ENCODE measurements at regions not wholly inside any gene's neighbourhood (a gene's known extent, or its start where the extent isn't known, plus 50 kb on each side); places are given as distances from the start of the nearest gene placed in this dataset.

DNA sequence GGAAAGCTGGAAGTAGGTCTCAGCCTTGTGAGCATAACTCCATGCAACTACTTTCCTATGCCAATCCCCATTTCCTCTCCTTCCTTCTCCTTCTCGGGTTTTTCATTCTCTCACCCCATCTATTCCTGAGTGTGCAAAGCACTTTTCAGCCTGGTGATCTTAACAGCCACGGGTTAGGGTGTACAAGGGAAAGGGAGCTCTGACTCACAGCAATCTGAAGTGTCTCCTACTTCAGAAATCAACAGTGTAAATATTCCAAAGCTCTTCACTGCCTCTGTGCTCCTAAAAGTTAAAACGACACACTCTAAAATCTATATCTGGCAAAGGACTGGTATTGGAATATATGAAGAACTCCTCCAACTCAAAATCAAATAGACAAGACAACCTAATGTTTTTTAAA lies 268.0 kb upstream of the IRX3 start:
- no peak for DNase-seq

DNA sequence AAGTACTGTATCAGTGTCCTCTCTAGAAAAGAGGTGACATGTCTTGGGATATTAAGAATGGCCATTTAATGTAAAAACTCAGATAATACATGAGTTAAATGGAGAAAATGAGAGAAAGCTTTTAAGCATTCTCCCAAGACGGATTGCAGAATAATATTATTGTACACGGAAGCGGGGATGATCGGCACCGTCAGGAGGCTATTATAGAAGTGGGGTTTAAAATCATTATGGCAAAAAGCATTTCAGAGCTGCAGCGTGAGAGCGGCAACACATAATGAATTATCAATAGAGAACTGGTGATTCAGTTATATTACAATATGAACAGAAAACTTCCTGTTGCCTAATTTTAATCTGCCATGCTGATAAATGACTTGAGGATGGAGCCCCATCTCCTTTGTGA lies 261.7 kb upstream of the IRX3 start:
- DNase-seq: no peak

- DNase-seq: no peak
Measured at GRCh38 chr16:54547052-54547451, 260.5 kb upstream of the IRX3 start.

DNA sequence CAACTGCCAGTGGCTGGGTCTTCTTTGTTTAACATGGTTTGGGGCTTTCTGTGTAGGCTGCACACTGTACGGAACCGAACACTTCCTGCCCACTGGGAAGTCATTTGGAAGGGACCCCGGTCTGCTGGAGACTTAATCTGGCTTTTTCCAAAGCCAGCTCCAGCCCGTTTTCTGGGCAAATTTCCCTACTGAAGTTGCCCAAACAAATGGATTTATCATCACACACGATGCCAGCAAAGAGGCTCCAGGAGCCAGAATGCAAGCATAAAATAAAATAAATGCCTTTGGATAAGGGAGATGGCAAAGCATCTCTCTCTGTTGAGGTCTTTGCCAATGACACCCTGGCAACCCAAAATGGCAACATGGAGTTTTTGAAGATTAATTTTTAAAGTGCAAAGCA lies 259.9 kb upstream of the IRX3 start:
- DNase-seq: no peak

GRCh38 chr16:54545854-54546511 lies 259.4 kb upstream of the IRX3 start:
- DNase-seq: no peak

DNA sequence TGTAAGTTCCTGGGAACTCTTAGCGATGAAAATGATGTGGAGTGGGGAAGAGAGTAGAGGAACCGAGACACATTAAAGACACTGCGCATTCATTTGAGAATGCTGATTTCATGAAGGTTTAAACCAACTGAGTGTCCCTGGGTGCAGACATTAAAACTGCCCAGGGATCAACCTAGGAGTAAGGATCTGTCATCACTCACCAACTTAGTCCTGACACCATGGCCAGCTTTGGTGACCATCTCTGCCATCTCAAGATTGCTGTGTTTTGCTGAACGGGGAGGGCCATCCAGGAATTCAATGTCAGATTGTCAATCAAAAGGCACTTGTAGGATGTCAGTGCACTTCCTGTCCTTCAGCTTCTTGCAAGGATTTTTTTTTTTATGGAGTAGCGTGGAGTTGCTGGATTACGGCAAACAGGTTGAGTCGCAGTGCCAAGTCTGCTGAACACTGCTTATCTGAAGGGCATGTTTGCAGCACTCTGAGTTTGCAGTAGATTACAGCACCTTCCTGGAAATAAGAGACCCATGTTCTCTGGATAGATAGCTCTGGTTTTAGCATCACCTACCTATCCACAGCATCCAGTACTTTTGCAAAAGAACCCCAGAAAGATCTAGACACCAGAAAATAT lies 258.1 kb upstream of the IRX3 start:
- DNase-seq: no peak

GRCh38 chr16:54542805-54543505 lies 256.4 kb upstream of the IRX3 start:
- DNase-seq: no peak

DNA sequence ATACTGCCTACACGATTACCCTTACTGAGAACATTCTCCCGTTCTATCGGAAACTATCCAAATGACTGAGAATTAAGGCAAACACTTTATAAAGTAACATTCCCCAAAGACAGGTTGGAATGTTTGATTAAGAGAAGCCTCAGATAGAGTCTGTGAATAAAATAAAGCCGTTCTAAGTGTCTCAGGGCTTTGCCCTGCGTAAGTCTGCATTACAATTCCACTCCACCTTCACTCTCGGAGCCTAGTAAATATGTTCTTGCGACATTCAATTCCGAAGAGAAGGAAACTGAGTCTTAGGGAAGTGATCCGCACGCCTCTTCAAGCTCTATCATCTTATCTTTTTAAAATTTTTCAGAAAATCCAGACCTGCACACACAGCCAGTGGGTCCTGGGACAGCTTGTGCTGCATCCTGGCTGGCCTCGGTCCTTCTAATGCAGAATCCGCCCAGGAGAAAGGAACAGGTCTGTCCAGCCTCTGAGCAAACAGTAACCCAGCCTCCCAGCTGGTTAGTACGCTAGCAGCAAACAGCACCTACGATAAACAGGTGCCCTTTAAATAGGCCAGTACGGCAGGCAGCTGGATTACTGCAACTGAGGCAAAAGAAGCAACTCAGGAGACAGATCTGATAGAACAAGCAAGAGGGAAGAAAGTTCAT lies 254.1 kb upstream of the IRX3 start:
- DNase-seq: peak; percentile 67

GRCh38 chr16:54538276-54538675 lies 251.7 kb upstream of the IRX3 start:
- no peak for DNase-seq

GRCh38 chr16:54533856-54534490 lies 247.4 kb upstream of the IRX3 start:
- DNase-seq: no peak

DNA sequence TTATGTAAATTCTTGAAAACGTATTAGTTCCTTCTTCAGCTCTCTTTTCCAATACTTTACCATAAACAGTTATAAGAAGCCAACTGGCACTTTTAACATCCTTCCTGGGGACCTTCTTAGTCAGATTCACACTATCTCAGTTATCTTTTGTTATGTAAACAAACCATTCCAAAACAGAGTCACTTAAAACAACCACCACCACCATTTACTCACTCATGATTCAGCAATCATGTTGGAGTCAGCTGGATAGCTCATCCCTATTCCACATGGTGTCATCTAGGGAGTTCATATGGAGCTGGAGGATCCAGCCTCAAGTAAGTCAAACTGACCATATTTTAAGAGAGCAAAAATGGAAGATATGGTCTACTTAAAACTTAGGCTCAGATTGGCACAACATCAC lies 240.3 kb upstream of the IRX3 start:
- DNase-seq: no peak

GRCh38 chr16:54526087-54526486 lies 239.5 kb upstream of the IRX3 start:
- DNase-seq: no peak

- DNase-seq: no peak
Measured at GRCh38 chr16:54525104-54525503, 238.5 kb upstream of the IRX3 start.

DNA sequence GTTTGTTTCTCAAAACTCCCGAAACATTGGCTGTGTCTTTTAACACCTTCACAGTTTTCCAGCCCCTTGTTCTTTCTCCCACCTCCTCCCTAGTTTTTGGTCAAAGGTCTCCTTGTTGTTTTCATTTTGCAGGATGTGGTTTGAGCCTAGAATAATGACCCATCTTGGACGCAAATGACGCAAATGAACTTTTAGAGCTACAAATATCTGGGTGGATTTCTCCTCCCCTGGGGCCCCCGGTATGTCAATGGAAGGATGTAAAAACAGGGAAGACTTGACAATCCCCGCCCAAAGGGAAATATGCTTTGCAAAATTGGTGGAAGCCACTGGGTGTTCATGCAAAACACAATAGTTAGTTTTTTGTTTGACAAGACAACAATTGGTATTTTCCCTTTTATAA lies 236.0 kb upstream of the IRX3 start:
- no peak for DNase-seq

GRCh38 chr16:54521327-54521726 lies 234.7 kb upstream of the IRX3 start:
- no peak for DNase-seq

DNA sequence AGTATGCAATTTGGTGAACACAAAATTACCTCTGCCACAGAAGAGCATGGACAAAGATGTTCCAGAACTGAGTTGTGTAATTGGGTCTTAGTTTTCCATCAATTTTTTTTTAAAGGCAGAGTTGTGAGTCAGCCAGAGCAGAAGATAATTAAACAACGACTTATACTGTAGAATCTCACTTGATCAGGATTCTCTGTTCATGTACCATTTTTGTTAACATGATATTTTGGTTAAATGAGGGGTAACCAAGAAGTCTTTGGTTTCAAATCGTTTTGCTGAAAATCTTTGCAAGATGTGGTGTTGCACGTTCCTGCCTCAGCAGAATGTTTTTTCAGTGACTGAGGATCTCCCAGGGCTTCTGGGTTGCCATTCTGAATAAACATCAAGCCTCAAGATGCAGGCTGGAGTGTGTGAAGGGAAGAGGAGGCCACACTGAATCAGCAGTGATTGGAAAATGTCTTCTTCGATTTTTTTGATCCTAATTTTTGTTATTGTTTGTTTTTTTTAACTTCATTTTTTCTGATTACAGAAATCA lies 232.6 kb upstream of the IRX3 start:
- DNase-seq: no peak

DNA sequence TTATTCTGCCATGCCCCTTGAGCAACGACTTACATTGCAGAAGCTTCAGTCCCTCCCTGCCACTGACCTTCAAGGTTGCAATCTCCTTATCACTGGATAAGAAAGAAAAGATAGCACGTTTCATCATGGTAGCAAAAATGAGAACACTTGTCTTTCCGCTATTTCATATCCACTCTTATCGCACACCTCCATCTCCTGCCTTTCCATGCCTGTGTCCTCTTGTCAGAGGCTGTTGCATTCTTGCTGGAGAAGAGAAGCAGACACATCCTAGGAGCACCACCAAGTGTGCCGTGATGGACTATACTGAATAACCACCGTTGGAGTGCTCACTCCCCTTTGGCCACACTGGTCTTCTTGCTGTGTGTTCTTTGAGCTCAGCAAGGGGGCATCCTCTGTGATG lies 230.6 kb upstream of the IRX3 start:
- DNase-seq: no peak

- no peak for DNase-seq
Measured at GRCh38 chr16:54512467-54512995, 225.9 kb upstream of the IRX3 start.

GRCh38 chr16:54511222-54511731 lies 224.7 kb upstream of the IRX3 start:
- no peak for DNase-seq

- DNase-seq: no peak
Measured at GRCh38 chr16:54510685-54511221, 224.2 kb upstream of the IRX3 start.

- DNase-seq: no peak
Measured at GRCh38 chr16:54509456-54509855, 222.9 kb upstream of the IRX3 start.

GRCh38 chr16:54508351-54508750 lies 221.8 kb upstream of the IRX3 start:
- DNase-seq: no peak
